ENCODE measurements at regions not wholly inside any gene's neighbourhood (a gene's known extent, or its start where the extent isn't known, plus 50 kb on each side); places are given as distances from the start of the nearest gene placed in this dataset.

DNA sequence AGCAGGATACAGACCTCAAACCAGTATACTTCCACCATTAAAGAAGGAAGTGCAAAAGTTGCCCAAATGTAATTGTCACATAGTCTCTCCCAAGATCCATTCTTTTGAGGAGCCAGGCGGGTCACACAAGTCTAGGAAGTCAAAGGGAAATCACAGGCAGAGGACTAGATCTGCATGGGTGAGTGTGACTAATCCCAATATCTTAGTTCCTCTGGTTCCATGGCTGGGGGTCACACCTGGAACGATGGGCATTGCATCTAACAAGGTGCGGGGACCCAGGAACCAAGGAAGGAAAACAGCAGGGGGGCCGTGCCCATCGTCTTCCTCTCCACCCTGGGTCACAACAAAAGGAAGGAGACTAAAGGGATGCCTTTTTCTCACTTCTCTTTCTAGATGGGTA lies 1138.8 kb downstream of the XPNPEP1 start:
- Histone ChIP-seq H3K4me1 (no peaks in the 10 kb centered on the region), H3K4me3 (no peak overlapping the region), H3K27me3 (no peaks in the 10 kb centered on the region), H3K4me2 (no peak overlapping the region), H3K9me3 (peaks cover 24% of the 10 kb centered on the region), H4K20me1 (no peaks in the 10 kb centered on the region), H3K9ac (no peak overlapping the region), H3K36me3 (no peaks in the 10 kb centered on the region), H3K27ac (no peak overlapping the region)
- no peak for TF ChIP-seq Cebpa-rat (IDR thresholded peaks at IDR 0.05)

DNA sequence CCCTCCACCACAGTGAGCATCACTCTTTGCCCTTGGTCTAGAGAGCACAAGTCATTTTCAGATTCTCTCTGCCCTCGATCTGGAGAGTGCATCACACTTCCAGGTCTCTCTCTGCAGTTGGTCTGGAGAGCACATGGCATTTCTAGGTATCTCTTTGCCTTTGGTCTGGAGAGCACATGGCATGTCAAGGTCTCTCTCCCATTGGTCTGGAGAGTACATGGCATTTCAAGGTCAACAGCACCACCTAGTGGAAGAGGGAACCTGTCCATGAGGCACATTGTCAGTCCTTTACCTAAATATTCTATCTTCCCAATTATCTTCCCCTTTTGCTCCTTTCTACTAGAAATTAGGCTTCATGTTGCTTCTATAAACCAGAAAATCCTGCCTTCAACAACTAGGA lies 1139.4 kb downstream of the XPNPEP1 start:
- no peak overlapping the region for H3K9ac ChIP-seq
- no peaks in the 10 kb centered on the region for H3K27me3 ChIP-seq
- H4K20me1 ChIP-seq = no peaks in the 10 kb centered on the region
- H3K27ac ChIP-seq = no peak overlapping the region
- no peak overlapping the region for H3K4me3 ChIP-seq
- no peak overlapping the region for H3K4me2 ChIP-seq
- H3K4me1 ChIP-seq = no peaks in the 10 kb centered on the region
- peaks cover 24% of the 10 kb centered on the region for H3K9me3 ChIP-seq
- TF ChIP-seq Cebpa-rat (IDR thresholded peaks at IDR 0.05) = no peak
- H3K36me3 ChIP-seq = no peaks in the 10 kb centered on the region

GRCh38 chr10:108782411-108782810 lies 1140.9 kb downstream of the XPNPEP1 start:
- Histone ChIP-seq H4K20me1 (no peaks in the 10 kb centered on the region), H3K4me2 (no peak overlapping the region), H3K4me3 (no peak overlapping the region), H3K27me3 (no peaks in the 10 kb centered on the region), H3K9me3 (peaks cover 24% of the 10 kb centered on the region), H3K4me1 (no peaks in the 10 kb centered on the region), H3K9ac (no peak overlapping the region), H3K36me3 (no peaks in the 10 kb centered on the region), H3K27ac (no peak overlapping the region)
- no peak for TF ChIP-seq Cebpa-rat (IDR thresholded peaks at IDR 0.05)

GRCh38 chr10:108779501-108779900 lies 1143.8 kb downstream of the XPNPEP1 start:
- Histone ChIP-seq H3K4me2 (no peak overlapping the region), H3K27me3 (no peaks in the 10 kb centered on the region), H3K9me3 (peaks cover 3% of the 10 kb centered on the region), H3K36me3 (no peaks in the 10 kb centered on the region), H3K27ac (no peak overlapping the region), H4K20me1 (no peaks in the 10 kb centered on the region), H3K9ac (no peak overlapping the region), H3K4me3 (no peak overlapping the region), H3K4me1 (no peaks in the 10 kb centered on the region)
- no peak; the same call in 1 of the 2 replicates for TF ChIP-seq Cebpa-rat (IDR thresholded peaks at IDR 0.05)

GRCh38 chr10:108775911-108776475 lies 1147.3 kb downstream of the XPNPEP1 start:
- Histone ChIP-seq H3K9me3 (no peaks in the 10 kb centered on the region), H4K20me1 (no peaks in the 10 kb centered on the region), H3K9ac (no peak overlapping the region), H3K4me2 (no peak overlapping the region), H3K4me1 (no peaks in the 10 kb centered on the region), H3K27me3 (no peaks in the 10 kb centered on the region), H3K27ac (no peak overlapping the region), H3K36me3 (no peaks in the 10 kb centered on the region), H3K4me3 (no peak overlapping the region)
- no peak for TF ChIP-seq Cebpa-rat (IDR thresholded peaks at IDR 0.05)

- no peaks in the 10 kb centered on the region for H3K36me3 ChIP-seq
- no peaks in the 10 kb centered on the region for H4K20me1 ChIP-seq
- no peaks in the 10 kb centered on the region for H3K27me3 ChIP-seq
- no peak overlapping the region for H3K4me3 ChIP-seq
- TF ChIP-seq Cebpa-rat (IDR thresholded peaks at IDR 0.05) = no peak
- H3K9ac ChIP-seq = no peak overlapping the region
- no peak overlapping the region for H3K27ac ChIP-seq
- no peak overlapping the region for H3K4me2 ChIP-seq
- H3K4me1 ChIP-seq = no peaks in the 10 kb centered on the region
- no peaks in the 10 kb centered on the region for H3K9me3 ChIP-seq
These were observed 1152.2 kb downstream of the XPNPEP1 start for GRCh38 chr10:108771106-108771505.

DNA sequence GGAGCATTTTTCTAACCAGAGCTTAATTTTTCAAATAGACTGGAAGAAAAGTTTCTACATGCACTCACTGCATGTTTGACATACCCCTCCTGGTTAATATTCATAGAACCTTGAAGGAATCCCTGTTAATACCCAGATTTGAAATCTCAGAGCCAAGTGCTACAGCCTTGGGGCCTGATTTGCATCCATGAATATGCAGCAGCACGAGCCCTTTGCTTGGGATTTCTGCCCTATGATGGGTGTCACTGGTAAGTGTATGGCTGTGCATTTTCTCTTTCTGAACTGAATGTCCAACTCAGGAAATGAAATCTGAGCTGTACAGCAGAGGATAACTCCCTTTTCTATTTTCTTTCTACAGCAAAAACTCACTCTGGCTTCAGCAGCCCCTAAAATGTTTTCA lies 1157.5 kb downstream of the XPNPEP1 start:
- TF ChIP-seq Cebpa-rat (IDR thresholded peaks at IDR 0.05) = no peak
- Histone ChIP-seq H3K27ac (no peak overlapping the region), H3K9ac (no peak overlapping the region)

GRCh38 chr10:108757946-108758345 lies 1165.4 kb downstream of the XPNPEP1 start:
- no peaks in the 10 kb centered on the region for H3K9me3 ChIP-seq
- H4K20me1 ChIP-seq = no peaks in the 10 kb centered on the region
- no peak overlapping the region for H3K4me3 ChIP-seq
- H3K27ac ChIP-seq = no peak overlapping the region
- TF ChIP-seq Cebpa-rat (IDR thresholded peaks at IDR 0.05) = no peak
- no peaks in the 10 kb centered on the region for H3K27me3 ChIP-seq
- no peak overlapping the region for H3K4me2 ChIP-seq
- no peak overlapping the region for H3K9ac ChIP-seq
- no peaks in the 10 kb centered on the region for H3K36me3 ChIP-seq
- H3K4me1 ChIP-seq = no peaks in the 10 kb centered on the region

More for the DNA sequence above, 1157.5 kb downstream of the XPNPEP1 start:
- Histone ChIP-seq H3K9me3 (no peaks in the 10 kb centered on the region), H3K4me1 (no peaks in the 10 kb centered on the region), H3K4me3 (no peak overlapping the region), H3K27me3 (no peaks in the 10 kb centered on the region), H3K4me2 (no peak overlapping the region), H3K36me3 (no peaks in the 10 kb centered on the region), H4K20me1 (no peaks in the 10 kb centered on the region)

- H3K4me2 ChIP-seq = no peak overlapping the region
- H3K36me3 ChIP-seq = no peaks in the 10 kb centered on the region
- no peaks in the 10 kb centered on the region for H3K4me1 ChIP-seq
- no peaks in the 10 kb centered on the region for H3K9me3 ChIP-seq
- no peaks in the 10 kb centered on the region for H3K27me3 ChIP-seq
- H4K20me1 ChIP-seq = no peaks in the 10 kb centered on the region
- no peak for TF ChIP-seq Cebpa-rat (IDR thresholded peaks at IDR 0.05)
- H3K27ac ChIP-seq = no peak overlapping the region
- no peak overlapping the region for H3K4me3 ChIP-seq
- no peak overlapping the region for H3K9ac ChIP-seq
These were observed 1167.7 kb downstream of the XPNPEP1 start for GRCh38 chr10:108755646-108756045.

DNA sequence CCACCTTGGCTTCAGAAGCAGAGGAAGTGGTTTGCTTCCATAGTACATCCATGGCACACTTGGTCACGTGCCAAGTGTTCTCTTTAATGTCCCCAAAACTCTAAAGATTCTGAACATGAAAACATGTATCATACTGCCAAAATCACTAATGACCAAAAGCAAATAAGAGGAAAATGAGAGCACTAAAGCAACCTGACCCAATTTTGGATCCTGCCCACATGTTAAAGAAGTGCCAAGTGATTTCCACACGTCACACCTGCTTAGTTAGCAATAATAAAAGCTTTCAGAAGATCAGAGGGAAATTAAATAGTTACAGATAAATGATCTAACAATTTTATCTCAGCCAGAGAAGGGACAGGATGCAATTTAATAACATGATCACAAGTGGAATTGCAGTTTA lies 1170.0 kb downstream of the XPNPEP1 start:
- H3K27me3 ChIP-seq = no peaks in the 10 kb centered on the region
- no peak overlapping the region for H3K4me2 ChIP-seq
- H3K27ac ChIP-seq = no peak overlapping the region
- H3K4me3 ChIP-seq = no peak overlapping the region
- TF ChIP-seq Cebpa-rat (IDR thresholded peaks at IDR 0.05) = no peak
- H3K9me3 ChIP-seq = no peaks in the 10 kb centered on the region
- no peaks in the 10 kb centered on the region for H4K20me1 ChIP-seq
- no peaks in the 10 kb centered on the region for H3K36me3 ChIP-seq
- H3K4me1 ChIP-seq = no peaks in the 10 kb centered on the region
- H3K9ac ChIP-seq = no peak overlapping the region

GRCh38 chr10:108749042-108749441 lies 1174.3 kb downstream of the XPNPEP1 start:
- H3K9me3 ChIP-seq = no peaks in the 10 kb centered on the region
- no peak overlapping the region for H3K4me3 ChIP-seq
- no peaks in the 10 kb centered on the region for H3K27me3 ChIP-seq
- no peak overlapping the region for H3K27ac ChIP-seq
- no peaks in the 10 kb centered on the region for H4K20me1 ChIP-seq
- H3K4me1 ChIP-seq = no peaks in the 10 kb centered on the region
- H3K36me3 ChIP-seq = no peaks in the 10 kb centered on the region
- no peak for TF ChIP-seq Cebpa-rat (IDR thresholded peaks at IDR 0.05)
- H3K4me2 ChIP-seq = no peak overlapping the region
- no peak overlapping the region for H3K9ac ChIP-seq
